ENCODE measurements at regions not wholly inside any gene's neighbourhood (a gene's known extent, or its start where the extent isn't known, plus 50 kb on each side); places are given as distances from the start of the nearest gene placed in this dataset.
A peak's percentile ranks its signal among the peaks of the same experiment; 100 is the strongest.
"Not testable (repeated sequence)": the region's sequence is repeated elsewhere in the genome, so short reads cannot be mapped to it uniquely, and the experiment has no call there.

DNA sequence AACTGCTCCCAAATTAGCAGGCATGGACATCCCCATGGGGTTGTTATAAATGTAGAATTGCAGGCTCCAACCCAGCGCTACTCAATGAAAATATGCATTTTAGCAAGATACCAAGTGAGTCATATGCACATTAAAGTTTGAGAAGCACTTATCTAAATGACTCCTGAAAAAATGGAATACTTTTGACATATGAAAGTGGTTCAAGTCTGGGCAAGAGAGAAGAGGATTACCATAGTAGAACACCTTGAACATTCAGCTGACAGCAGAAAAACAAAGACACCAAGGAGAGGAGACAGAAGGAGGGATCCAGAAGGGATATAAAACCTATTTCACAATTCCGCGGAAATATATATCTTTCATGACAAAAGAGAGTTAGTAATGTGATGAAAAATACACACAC lies 63.2 kb upstream of the CT83 start:
- H3K27me3 Mint-ChIP-seq, result no peaks in the 10 kb centered on the region
- H3K36me3 Mint-ChIP-seq, result no peaks in the 10 kb centered on the region
- no peaks in the 10 kb centered on the region for H3K4me1 Mint-ChIP-seq (ENCODE audit: unreplicated experiment)
- no peaks in the 10 kb centered on the region for H3K9me3 Mint-ChIP-seq
- DNase-seq (ENCODE audit: extremely low spot score, unreplicated experiment), result no peak
- TF ChIP-seq, protein P1, sequence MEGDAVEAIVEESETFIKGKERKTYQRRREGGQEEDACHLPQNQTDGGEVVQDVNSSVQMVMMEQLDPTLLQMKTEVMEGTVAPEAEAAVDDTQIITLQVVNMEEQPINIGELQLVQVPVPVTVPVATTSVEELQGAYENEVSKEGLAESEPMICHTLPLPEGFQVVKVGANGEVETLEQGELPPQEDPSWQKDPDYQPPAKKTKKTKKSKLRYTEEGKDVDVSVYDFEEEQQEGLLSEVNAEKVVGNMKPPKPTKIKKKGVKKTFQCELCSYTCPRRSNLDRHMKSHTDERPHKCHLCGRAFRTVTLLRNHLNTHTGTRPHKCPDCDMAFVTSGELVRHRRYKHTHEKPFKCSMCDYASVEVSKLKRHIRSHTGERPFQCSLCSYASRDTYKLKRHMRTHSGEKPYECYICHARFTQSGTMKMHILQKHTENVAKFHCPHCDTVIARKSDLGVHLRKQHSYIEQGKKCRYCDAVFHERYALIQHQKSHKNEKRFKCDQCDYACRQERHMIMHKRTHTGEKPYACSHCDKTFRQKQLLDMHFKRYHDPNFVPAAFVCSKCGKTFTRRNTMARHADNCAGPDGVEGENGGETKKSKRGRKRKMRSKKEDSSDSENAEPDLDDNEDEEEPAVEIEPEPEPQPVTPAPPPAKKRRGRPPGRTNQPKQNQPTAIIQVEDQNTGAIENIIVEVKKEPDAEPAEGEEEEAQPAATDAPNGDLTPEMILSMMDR (conservative IDR thresholded peaks at IDR 0.05), result no peak
- H3K4me3 Mint-ChIP-seq, result no peak overlapping the region
- no peak overlapping the region for H3K27ac Mint-ChIP-seq

DNA sequence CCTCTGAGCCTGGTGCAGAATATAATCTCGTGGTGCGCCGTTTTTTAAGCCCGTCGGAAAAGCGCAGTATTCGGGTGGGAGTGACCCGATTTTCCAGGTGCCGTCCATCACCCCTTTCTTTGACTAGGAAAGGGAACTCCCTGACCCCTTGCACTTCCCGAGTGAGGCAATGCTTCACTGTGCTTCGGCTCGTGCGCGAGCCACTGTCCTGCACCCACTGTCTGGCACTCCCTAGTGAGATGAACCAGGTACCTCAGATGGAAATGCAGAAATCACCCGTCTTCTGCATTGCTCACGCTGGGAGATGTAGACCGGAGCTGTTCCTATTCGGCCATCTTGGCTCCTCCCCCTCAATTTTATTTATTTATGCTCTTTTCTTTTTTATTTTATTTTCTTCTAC lies 57.5 kb upstream of the CT83 start:
- not testable (repeated sequence) for H3K4me1 Mint-ChIP-seq (ENCODE audit: unreplicated experiment); DNase-seq (ENCODE audit: extremely low spot score, unreplicated experiment); H3K36me3 Mint-ChIP-seq; H3K9me3 Mint-ChIP-seq; H3K27me3 Mint-ChIP-seq
- Mint-ChIP-seq H3K4me3 (peak overlapping the region; percentile 85), H3K27ac (peak overlapping the region; percentile 16)

All from type B pancreatic cell (in vitro differentiated cells).